ENCODE measurements at regions not wholly inside any gene's neighbourhood (a gene's known extent, or its start where the extent isn't known, plus 50 kb on each side); places are given as distances from the start of the nearest gene placed in this dataset.

DNA sequence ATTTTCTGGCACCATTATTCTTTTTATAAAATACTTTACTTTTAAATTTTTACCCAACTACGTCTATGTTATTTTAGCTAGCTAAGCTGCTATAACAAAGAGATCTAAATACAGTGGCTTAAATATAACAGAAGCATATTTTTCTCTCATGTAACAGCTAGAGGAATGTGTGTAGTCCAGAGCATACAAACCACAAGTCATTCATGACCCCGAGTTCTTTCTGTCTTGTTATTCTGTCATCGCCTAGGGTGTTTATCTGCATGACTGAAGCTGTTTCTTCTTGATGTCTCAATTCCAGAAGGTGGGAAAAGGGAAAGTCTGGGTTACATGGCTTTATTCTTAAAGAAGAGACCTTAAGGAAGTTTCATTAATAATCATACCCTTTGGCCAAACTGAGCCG is 136.9 kb upstream of the RFX3 start:
- H3K27ac ChIP-seq (ENCODE audit: low read depth, low read length), result no peak overlapping the region
- no peaks in the 10 kb centered on the region for H3K9me3 ChIP-seq (ENCODE audit: insufficient read depth, low read depth, low read length)
- H3K18ac ChIP-seq (ENCODE audit: low read length), result no peak overlapping the region
- no peak overlapping the region for H2BK12ac ChIP-seq (ENCODE audit: low read length)
- no peak for DNase-seq
- no peak overlapping the region for H3K4ac ChIP-seq (ENCODE audit: low read depth, low read length)
- no peak overlapping the region for H4K8ac ChIP-seq (ENCODE audit: low read depth, low read length)
- no peaks in the 10 kb centered on the region for H3K79me1 ChIP-seq (ENCODE audit: low read length)
- no peak overlapping the region for H4K91ac ChIP-seq (ENCODE audit: low read depth, low read length)
- H3K36me3 ChIP-seq (ENCODE audit: control insufficient read depth in 1 of 2, insufficient read depth in 2 of 2, low read length in 2 of 2), result no peaks in the 10 kb centered on the region
- H4K12ac ChIP-seq (ENCODE audit: low read depth, low read length), result no peak overlapping the region
- H3K27me3 ChIP-seq (ENCODE audit: insufficient read depth, low read length), result no peaks in the 10 kb centered on the region
- no peak overlapping the region for H2AFZ ChIP-seq (ENCODE audit: insufficient read depth, low read length, poor library complexity)
- no peaks in the 10 kb centered on the region for H3K79me2 ChIP-seq (ENCODE audit: control insufficient read depth, insufficient read depth, low read length, poor library complexity)
- 100% methylated on average over 1 of the region's 4 CpGs for WGBS (ENCODE audit: extremely low coverage, insufficient coverage, insufficient read length)
- H3K9ac ChIP-seq (ENCODE audit: low read length), result no peak overlapping the region
- H3K14ac ChIP-seq (ENCODE audit: low read length), result no peak overlapping the region
- no peak overlapping the region for H3K4me3 ChIP-seq (ENCODE audit: low read depth, low read length)
- H3K23ac ChIP-seq (ENCODE audit: low read length), result no peak overlapping the region
- no peak overlapping the region for H3K4me2 ChIP-seq (ENCODE audit: low read length)
- H3K4me1 ChIP-seq (ENCODE audit: control insufficient read depth in 1 of 2, insufficient read depth in 2 of 2, low read length in 2 of 2), result no peaks in the 10 kb centered on the region
- no peak overlapping the region for H2AK5ac ChIP-seq (ENCODE audit: low read length)
- no peak overlapping the region for H2BK120ac ChIP-seq (ENCODE audit: insufficient read depth, low read length, poor library complexity)
- H2BK5ac ChIP-seq (ENCODE audit: low read depth, low read length, poor library complexity), result no peak overlapping the region

DNA sequence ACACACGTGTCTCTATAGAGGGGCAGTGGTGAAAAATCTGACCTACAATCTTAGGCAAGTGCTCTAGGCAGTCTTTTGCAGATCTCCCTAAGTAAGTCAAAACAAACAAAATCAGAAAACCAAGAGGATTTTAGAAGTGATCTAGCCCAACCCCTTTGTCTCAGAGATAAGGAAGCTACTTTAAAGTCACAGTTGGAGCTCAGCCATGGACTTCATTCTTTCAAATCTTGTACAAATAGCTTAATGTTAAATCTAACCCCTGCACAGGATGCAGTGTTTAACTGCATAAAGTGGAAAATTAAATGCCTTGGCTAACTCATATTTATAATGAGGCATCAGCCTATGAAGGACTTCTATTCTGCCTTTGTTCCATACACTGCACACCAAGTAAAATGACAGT is 135.1 kb upstream of the RFX3 start:
- no peaks in the 10 kb centered on the region for H3K27me3 ChIP-seq (ENCODE audit: insufficient read depth, low read length)
- DNase-seq, result no peak
- no peak overlapping the region for H2BK120ac ChIP-seq (ENCODE audit: insufficient read depth, low read length, poor library complexity)
- no peak overlapping the region for H3K4ac ChIP-seq (ENCODE audit: low read depth, low read length)
- H3K9ac ChIP-seq (ENCODE audit: low read length), result no peak overlapping the region
- no CpG with 5 or more reads among the region's 1 CpG for WGBS (ENCODE audit: extremely low coverage, insufficient coverage, insufficient read length)
- no peak overlapping the region for H2BK5ac ChIP-seq (ENCODE audit: low read depth, low read length, poor library complexity)
- no peak overlapping the region for H2AK5ac ChIP-seq (ENCODE audit: low read length)
- H3K4me3 ChIP-seq (ENCODE audit: low read depth, low read length), result no peak overlapping the region
- H4K91ac ChIP-seq (ENCODE audit: low read depth, low read length), result no peak overlapping the region
- H3K4me2 ChIP-seq (ENCODE audit: low read length), result no peak overlapping the region
- no peak overlapping the region for H4K8ac ChIP-seq (ENCODE audit: low read depth, low read length)
- H2BK12ac ChIP-seq (ENCODE audit: low read length), result no peak overlapping the region
- H3K23ac ChIP-seq (ENCODE audit: low read length), result no peak overlapping the region
- no peaks in the 10 kb centered on the region for H3K9me3 ChIP-seq (ENCODE audit: insufficient read depth, low read depth, low read length)
- H3K4me1 ChIP-seq (ENCODE audit: control insufficient read depth in 1 of 2, insufficient read depth in 2 of 2, low read length in 2 of 2), result no peaks in the 10 kb centered on the region
- no peak overlapping the region for H3K18ac ChIP-seq (ENCODE audit: low read length)
- H2AFZ ChIP-seq (ENCODE audit: insufficient read depth, low read length, poor library complexity), result no peak overlapping the region
- no peak overlapping the region for H3K27ac ChIP-seq (ENCODE audit: low read depth, low read length)
- no peaks in the 10 kb centered on the region for H3K79me1 ChIP-seq (ENCODE audit: low read length)
- no peaks in the 10 kb centered on the region for H3K79me2 ChIP-seq (ENCODE audit: control insufficient read depth, insufficient read depth, low read length, poor library complexity)
- no peaks in the 10 kb centered on the region for H3K36me3 ChIP-seq (ENCODE audit: control insufficient read depth in 1 of 2, insufficient read depth in 2 of 2, low read length in 2 of 2)
- H4K12ac ChIP-seq (ENCODE audit: low read depth, low read length), result no peak overlapping the region
- H3K14ac ChIP-seq (ENCODE audit: low read length), result no peak overlapping the region

DNA sequence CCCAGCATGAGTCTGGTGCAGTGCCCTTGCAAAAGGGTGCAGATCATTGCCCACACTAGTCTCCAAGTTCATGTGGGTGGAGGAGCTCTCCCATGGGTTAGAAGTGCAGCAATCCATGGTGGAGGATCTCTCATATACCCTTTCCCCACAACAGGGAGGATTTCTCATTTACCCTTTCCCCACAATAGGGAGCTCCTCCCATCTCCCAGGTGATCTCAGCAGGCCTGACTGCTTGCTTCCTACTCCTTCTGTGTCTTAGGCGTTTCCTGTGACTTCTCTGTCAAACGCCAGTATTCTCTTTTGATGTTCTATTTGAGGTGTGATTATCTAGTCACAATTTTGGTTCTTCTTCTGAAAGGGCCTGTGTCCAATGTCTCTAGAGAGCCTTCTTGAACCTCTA is 133.8 kb upstream of the RFX3 start:
- H3K4me1 ChIP-seq (ENCODE audit: control insufficient read depth in 1 of 2, insufficient read depth in 2 of 2, low read length in 2 of 2), result no peaks in the 10 kb centered on the region

DNA sequence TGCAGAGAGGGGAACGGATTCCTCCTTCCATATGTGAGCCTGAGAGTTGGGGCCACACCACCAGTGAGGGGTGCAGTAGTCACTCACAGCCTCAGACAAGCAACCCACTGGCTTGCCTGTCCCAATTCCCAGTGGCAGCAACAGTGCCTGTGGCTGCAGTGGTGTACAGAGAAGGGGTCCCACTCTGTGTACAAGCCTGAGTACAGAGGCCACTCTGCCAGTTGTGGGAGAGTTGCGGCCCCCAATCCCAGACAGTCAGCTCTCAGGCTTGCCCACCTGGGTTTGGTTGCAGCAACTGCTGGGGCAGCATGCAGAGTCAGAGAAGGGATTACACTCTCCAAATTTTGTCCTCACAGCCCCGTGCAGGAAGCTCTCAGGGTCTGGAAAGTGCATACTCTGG is 133.2 kb upstream of the RFX3 start:
- Histone ChIP-seq H3K23ac (ENCODE audit: low read length) (no peak overlapping the region), H3K36me3 (ENCODE audit: control insufficient read depth in 1 of 2, insufficient read depth in 2 of 2, low read length in 2 of 2) (no peaks in the 10 kb centered on the region), H2BK120ac (ENCODE audit: insufficient read depth, low read length, poor library complexity) (no peak overlapping the region), H3K18ac (ENCODE audit: low read length) (no peak overlapping the region), H3K4me2 (ENCODE audit: low read length) (no peak overlapping the region), H3K4me3 (ENCODE audit: low read depth, low read length) (no peak overlapping the region), H3K9ac (ENCODE audit: low read length) (no peak overlapping the region), H2AK5ac (ENCODE audit: low read length) (no peak overlapping the region), H3K27me3 (ENCODE audit: insufficient read depth, low read length) (no peaks in the 10 kb centered on the region), H4K91ac (ENCODE audit: low read depth, low read length) (no peak overlapping the region), H4K12ac (ENCODE audit: low read depth, low read length) (no peak overlapping the region), H3K4ac (ENCODE audit: low read depth, low read length) (no peak overlapping the region), H3K27ac (ENCODE audit: low read depth, low read length) (no peak overlapping the region), H3K4me1 (ENCODE audit: control insufficient read depth in 1 of 2, insufficient read depth in 2 of 2, low read length in 2 of 2) (no peaks in the 10 kb centered on the region), H3K9me3 (ENCODE audit: insufficient read depth, low read depth, low read length) (no peaks in the 10 kb centered on the region), H2BK12ac (ENCODE audit: low read length) (no peak overlapping the region), H3K79me2 (ENCODE audit: control insufficient read depth, insufficient read depth, low read length, poor library complexity) (no peaks in the 10 kb centered on the region), H4K8ac (ENCODE audit: low read depth, low read length) (no peak overlapping the region), H3K79me1 (ENCODE audit: low read length) (no peaks in the 10 kb centered on the region), H3K14ac (ENCODE audit: low read length) (no peak overlapping the region), H2BK5ac (ENCODE audit: low read depth, low read length, poor library complexity) (no peak overlapping the region), H2AFZ (ENCODE audit: insufficient read depth, low read length, poor library complexity) (no peak overlapping the region)
- DNase-seq, result no peak
- no CpG with 5 or more reads among the region's 3 CpGs for WGBS (ENCODE audit: extremely low coverage, insufficient coverage, insufficient read length)

More for the DNA sequence above, 133.8 kb upstream of the RFX3 start:
- no peak overlapping the region for H3K23ac ChIP-seq (ENCODE audit: low read length)
- no peak overlapping the region for H2AK5ac ChIP-seq (ENCODE audit: low read length)
- no peak overlapping the region for H3K14ac ChIP-seq (ENCODE audit: low read length)
- H4K12ac ChIP-seq (ENCODE audit: low read depth, low read length), result no peak overlapping the region
- H3K9ac ChIP-seq (ENCODE audit: low read length), result no peak overlapping the region
- no peak overlapping the region for H2BK120ac ChIP-seq (ENCODE audit: insufficient read depth, low read length, poor library complexity)
- H3K27ac ChIP-seq (ENCODE audit: low read depth, low read length), result no peak overlapping the region
- H4K8ac ChIP-seq (ENCODE audit: low read depth, low read length), result no peak overlapping the region
- no peak for DNase-seq
- no peaks in the 10 kb centered on the region for H3K79me2 ChIP-seq (ENCODE audit: control insufficient read depth, insufficient read depth, low read length, poor library complexity)
- no peak overlapping the region for H3K4ac ChIP-seq (ENCODE audit: low read depth, low read length)
- no peak overlapping the region for H2BK5ac ChIP-seq (ENCODE audit: low read depth, low read length, poor library complexity)
- H2BK12ac ChIP-seq (ENCODE audit: low read length), result no peak overlapping the region
- no peak overlapping the region for H3K4me3 ChIP-seq (ENCODE audit: low read depth, low read length)
- H3K27me3 ChIP-seq (ENCODE audit: insufficient read depth, low read length), result no peaks in the 10 kb centered on the region
- H3K4me2 ChIP-seq (ENCODE audit: low read length), result no peak overlapping the region
- no peaks in the 10 kb centered on the region for H3K36me3 ChIP-seq (ENCODE audit: control insufficient read depth in 1 of 2, insufficient read depth in 2 of 2, low read length in 2 of 2)
- H3K9me3 ChIP-seq (ENCODE audit: insufficient read depth, low read depth, low read length), result no peaks in the 10 kb centered on the region
- H4K91ac ChIP-seq (ENCODE audit: low read depth, low read length), result no peak overlapping the region
- no peaks in the 10 kb centered on the region for H3K79me1 ChIP-seq (ENCODE audit: low read length)
- H3K18ac ChIP-seq (ENCODE audit: low read length), result no peak overlapping the region
- H2AFZ ChIP-seq (ENCODE audit: insufficient read depth, low read length, poor library complexity), result no peak overlapping the region
- no CpG with 5 or more reads among the region's 2 CpGs for WGBS (ENCODE audit: extremely low coverage, insufficient coverage, insufficient read length)

All from trophoblast cell (in vitro differentiated cells and primary cell).